GM19455 (cell line): ENCODE measurements at regions not wholly inside any gene's neighbourhood (a gene's known extent, or its start where the extent isn't known, plus 50 kb on each side); places are given as distances from the start of the nearest gene placed in this dataset.
"Not testable (repeated sequence)": the region's sequence is repeated elsewhere in the genome, so short reads cannot be mapped to it uniquely, and the experiment has no call there.

Source experiments
- ATAC-seq: cut with Tn5 transposase; IDR thresholded peaks from one replicate; pipeline ENCODE4 v1.9.1; 2021; ENCODE audit not compliant: unreplicated experiment

GRCh38 chr12:84408936-84409335 is 503.7 kb downstream of the SLC6A15 start:
- no peak for ATAC-seq

DNA sequence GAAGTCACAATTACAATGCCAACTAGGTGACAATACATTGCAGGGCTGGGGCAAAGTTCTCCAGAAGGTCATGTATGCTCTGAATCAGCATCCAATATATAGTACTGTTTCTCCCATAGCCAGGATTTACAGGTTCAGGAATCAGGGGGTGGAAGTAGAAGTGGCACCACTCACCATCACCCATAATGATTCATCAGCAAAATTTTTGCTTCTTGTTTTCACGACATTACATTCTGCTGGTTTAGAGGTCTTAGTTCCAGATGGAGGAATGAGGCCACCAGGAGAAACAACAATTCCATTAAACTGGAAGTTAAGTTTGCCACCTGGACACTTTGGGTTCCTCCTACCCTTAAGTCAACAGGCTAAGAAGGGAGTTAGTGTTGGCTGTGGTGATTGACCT is 505.9 kb downstream of the SLC6A15 start:
- ATAC-seq = not testable (repeated sequence)

GRCh38 chr12:84397846-84398245 is 514.8 kb downstream of the SLC6A15 start:
- no peak for ATAC-seq

DNA sequence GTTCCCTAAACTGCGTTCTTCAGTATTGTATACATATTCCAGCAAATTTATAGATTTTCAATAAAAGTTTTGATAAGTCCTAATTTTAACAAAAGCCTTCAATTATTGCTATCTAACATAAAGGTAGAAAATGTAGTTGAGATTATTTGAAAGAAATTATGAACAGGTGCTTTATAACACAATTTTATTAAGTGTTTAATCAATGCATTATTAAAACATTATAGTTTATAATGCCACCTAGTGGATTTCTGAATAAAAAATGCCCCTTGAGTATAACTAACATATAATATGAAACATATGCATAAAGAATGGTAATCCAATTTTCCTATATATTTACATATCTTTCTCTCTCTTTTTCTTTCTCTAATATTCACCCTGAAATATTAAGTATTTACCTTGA is 515.3 kb downstream of the SLC6A15 start:
- no peak for ATAC-seq

DNA sequence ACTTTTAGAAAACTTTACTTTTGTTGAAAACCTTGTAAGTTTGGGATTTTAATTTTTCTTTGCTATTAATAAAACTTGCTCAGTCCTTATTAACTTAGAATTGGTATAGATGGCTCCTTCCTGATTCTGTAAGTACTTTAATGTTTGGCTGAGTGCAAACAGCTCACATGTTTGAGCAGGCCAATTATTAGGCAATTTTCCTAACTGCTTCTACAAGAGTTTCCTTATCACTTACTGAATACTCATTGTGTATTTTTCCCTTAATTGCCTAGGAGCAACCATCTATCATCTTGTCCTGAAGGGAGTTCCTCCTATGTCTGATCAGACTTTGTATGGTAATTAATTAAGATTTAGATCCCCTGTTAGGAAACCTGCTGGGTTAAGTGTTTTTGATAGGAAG is 521.4 kb downstream of the SLC6A15 start:
- ATAC-seq = not testable (repeated sequence)

DNA sequence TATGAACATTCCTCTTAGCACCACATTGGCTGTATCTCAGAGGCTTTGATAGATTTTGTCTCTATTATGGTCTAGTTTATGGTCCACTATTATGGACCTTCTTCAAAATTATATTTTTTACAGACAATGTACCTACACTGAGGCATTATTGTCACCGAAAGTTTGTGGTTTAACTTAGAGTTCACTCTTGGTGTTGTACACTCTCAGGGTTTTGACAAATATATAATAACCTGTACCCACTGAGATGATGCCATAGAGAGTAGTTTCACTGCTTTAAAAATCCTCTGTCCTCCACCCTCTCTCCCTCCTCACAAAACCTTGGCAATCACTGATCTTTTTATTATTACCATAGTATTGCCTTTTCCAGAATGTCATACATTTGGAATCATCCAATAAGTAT is 528.2 kb downstream of the SLC6A15 start:
- ATAC-seq = no peak

GRCh38 chr12:84382486-84382885 is 530.1 kb downstream of the SLC6A15 start:
- ATAC-seq = not testable (repeated sequence)

- no peak for ATAC-seq
These were observed 536.3 kb downstream of the SLC6A15 start for GRCh38 chr12:84376320-84376719.

- no peak for ATAC-seq
These were observed 537.0 kb downstream of the SLC6A15 start for GRCh38 chr12:84375449-84376170.

DNA sequence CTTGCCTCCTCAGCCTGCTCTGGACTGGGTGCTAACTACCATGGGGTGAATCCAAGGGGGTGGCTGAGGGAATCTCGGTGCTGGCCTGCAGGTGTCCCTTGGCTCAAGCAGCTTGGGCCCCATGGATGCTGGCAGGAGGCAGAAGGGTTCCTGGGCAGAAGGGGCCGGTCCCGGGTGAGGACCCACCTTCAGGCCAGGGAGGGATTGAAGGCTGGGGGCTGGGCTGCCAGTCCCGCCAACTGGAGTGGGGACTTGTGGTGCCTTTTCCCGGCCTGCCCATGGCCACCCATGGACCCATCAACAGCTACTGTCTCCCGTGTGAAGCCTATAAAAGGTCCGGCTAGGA is 550.1 kb downstream of the SLC6A15 start:
- ATAC-seq = no peak

- no peak for ATAC-seq
These were observed 550.7 kb downstream of the SLC6A15 start for GRCh38 chr12:84361651-84362551.

- ATAC-seq = no peak
These were observed 555.3 kb downstream of the SLC6A15 start for GRCh38 chr12:84357314-84357713.

- ATAC-seq = no peak
These were observed 556.4 kb downstream of the SLC6A15 start for GRCh38 chr12:84356224-84356623.

GRCh38 chr12:84355561-84355960 is 557.0 kb downstream of the SLC6A15 start:
- no peak for ATAC-seq

- no peak for ATAC-seq
These were observed 564.0 kb downstream of the SLC6A15 start for GRCh38 chr12:84348582-84348981.

- ATAC-seq = no peak
These were observed 571.0 kb downstream of the SLC6A15 start for GRCh38 chr12:84341467-84342193.

DNA sequence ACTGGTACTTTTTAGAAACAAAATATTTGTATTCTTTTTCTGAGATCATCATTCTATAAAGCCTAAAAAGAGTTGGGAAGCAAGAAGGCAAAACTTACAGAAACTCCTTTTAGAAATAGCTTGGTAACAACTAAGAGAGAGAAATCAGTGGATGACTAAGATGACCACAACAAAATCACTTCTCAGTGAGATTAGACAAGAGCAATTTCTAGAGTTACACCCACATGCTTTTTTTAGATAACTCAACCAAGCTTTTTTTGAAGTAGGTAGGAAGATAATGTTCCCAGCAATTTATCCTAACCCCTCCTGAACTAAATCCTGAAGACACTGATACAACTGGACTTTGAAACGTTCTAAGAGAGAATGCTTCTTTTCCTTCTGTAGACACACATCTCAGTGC is 576.4 kb downstream of the SLC6A15 start:
- ATAC-seq = no peak

GRCh38 chr12:84329938-84330337 is 582.7 kb downstream of the SLC6A15 start:
- ATAC-seq = no peak

GRCh38 chr12:84315926-84316325 is 596.7 kb downstream of the SLC6A15 start:
- no peak for ATAC-seq

- ATAC-seq = no peak
These were observed 599.3 kb downstream of the SLC6A15 start for GRCh38 chr12:84313323-84313675.

- ATAC-seq = no peak
These were observed 604.4 kb downstream of the SLC6A15 start for GRCh38 chr12:84308211-84308610.

- ATAC-seq = no peak
These were observed 607.5 kb downstream of the SLC6A15 start for GRCh38 chr12:84305144-84305543.
